Neuronal stem cell (in vitro differentiated cells): ENCODE measurements at regions not wholly inside any gene's neighbourhood (a gene's known extent, or its start where the extent isn't known, plus 50 kb on each side); places are given as distances from the start of the nearest gene placed in this dataset.

Experiments used
- DNase-seq: peaks from one replicate; pipeline ENCODE4 v3.0.0-alpha.2; 2013; ENCODE audit warnings: low spot score
- H2AFZ ChIP-seq: one replicate; pipeline ENCODE4 v1.6.1; 2013; ENCODE audit warnings: mild to moderate bottlenecking, low read length, inconsistent platforms
- H2AK5ac ChIP-seq: 2 replicates; pipeline ENCODE4 v1.6.1; 2013; ENCODE audit warnings: low read depth, mild to moderate bottlenecking, inconsistent platforms, low read length, moderate library complexity, mixed read lengths
- H2BK120ac ChIP-seq: 2 replicates; pipeline ENCODE4 v1.6.1; 2013; ENCODE audit warnings: low read depth, mild to moderate bottlenecking, inconsistent platforms, low read length, moderate library complexity, mixed read lengths
- H2BK12ac ChIP-seq: one replicate; pipeline ENCODE4 v1.6.1; 2013; ENCODE audit warnings: low read length, inconsistent platforms
- H2BK15ac ChIP-seq: 2 replicates; pipeline ENCODE4 v1.6.1; 2013; ENCODE audit warnings: mild to moderate bottlenecking, low read length, inconsistent platforms, mixed read lengths
- H2BK5ac ChIP-seq: one replicate; pipeline ENCODE4 v1.6.1; 2013; ENCODE audit warnings: inconsistent platforms, mild to moderate bottlenecking, low read length, moderate library complexity
- H3K14ac ChIP-seq: one replicate; pipeline ENCODE4 v1.6.1; 2013; ENCODE audit warnings: low read length, inconsistent platforms
- H3K18ac ChIP-seq: 2 replicates; pipeline ENCODE4 v1.6.1; 2013; ENCODE audit warnings: low read length, inconsistent platforms
- H3K23ac ChIP-seq: 2 replicates; pipeline ENCODE4 v1.6.1; 2013; ENCODE audit warnings: low read depth, mild to moderate bottlenecking, mixed read lengths, low read length, inconsistent platforms; ENCODE audit not compliant: poor library complexity
- H3K27ac ChIP-seq: replicated peaks from 3 replicates; pipeline ENCODE4 v1.5.1; 2013; ENCODE audit warnings: low read length, inconsistent platforms
- H3K27me3 ChIP-seq, 3 experiments: 2 replicates each; pipeline ENCODE4 v1.6.1; 2013; ENCODE audit warnings: low read length in 3 of 3, mild to moderate bottlenecking in 2 of 3, inconsistent platforms in 1 of 3, low read depth in 1 of 3, mixed read lengths in 1 of 3, moderate library complexity in 1 of 3; ENCODE audit not compliant: control insufficient read depth in 3 of 3, insufficient read depth in 3 of 3
- H3K36me3 ChIP-seq, 2 donors: replicated peaks in 1 of 2; 2 replicates each; pipeline ENCODE4 v1.6.1; 2013; ENCODE audit warnings: low read length in 2 of 2; ENCODE audit not compliant: control insufficient read depth in 2 of 2, insufficient read depth in 2 of 2
- H3K4ac ChIP-seq: 2 replicates; pipeline ENCODE4 v1.6.1; 2013; ENCODE audit warnings: inconsistent platforms, mild to moderate bottlenecking, low read length, moderate library complexity
- H3K4me1 ChIP-seq, 2 donors: 1 replicate in 1 of 2; 2 replicates in 1 of 2; pipeline ENCODE4 v1.6.1; 2013; ENCODE audit warnings: low read length in 2 of 2, low read depth in 1 of 2; ENCODE audit not compliant: control insufficient read depth in 2 of 2, insufficient read depth in 1 of 2
- H3K4me2 ChIP-seq: one replicate; pipeline ENCODE4 v1.6.1; 2013; ENCODE audit warnings: mild to moderate bottlenecking, low read length, inconsistent platforms; ENCODE audit not compliant: insufficient read depth, poor library complexity, severe bottlenecking
- H3K4me3 ChIP-seq, 2 donors: 2 replicates each; pipeline ENCODE4 v1.5.1; 2013; ENCODE audit warnings: low read length in 2 of 2, mild to moderate bottlenecking in 2 of 2, inconsistent platforms in 1 of 2, moderate library complexity in 1 of 2
- H3K79me1 ChIP-seq: one replicate; pipeline ENCODE4 v1.6.1; 2013; ENCODE audit warnings: low read depth, mild to moderate bottlenecking, inconsistent platforms, low read length, moderate library complexity
- H3K9ac ChIP-seq: one replicate; pipeline ENCODE4 v1.6.1; 2013; ENCODE audit warnings: mild to moderate bottlenecking, low read depth, low read length, inconsistent platforms; ENCODE audit not compliant: poor library complexity
- H3K9me3 ChIP-seq, 2 donors: replicated peaks in 1 of 2; 2 replicates each; pipeline versions ENCODE3 to v1.6.1; 2013; ENCODE audit warnings: low read length in 2 of 2, mild to moderate bottlenecking in 2 of 2, inconsistent platforms in 1 of 2, low read depth in 1 of 2, mixed read lengths in 1 of 2, moderate library complexity in 1 of 2; ENCODE audit not compliant: control insufficient read depth in 2 of 2, insufficient read depth in 1 of 2
- H4K8ac ChIP-seq: one replicate; pipeline ENCODE4 v1.6.1; 2013; ENCODE audit warnings: low read depth, mild to moderate bottlenecking, inconsistent platforms, low read length, moderate library complexity
- H4K91ac ChIP-seq: one replicate; pipeline ENCODE4 v1.6.1; 2013; ENCODE audit warnings: low read length, low read depth, mild to moderate bottlenecking, inconsistent platforms; ENCODE audit not compliant: poor library complexity
- WGBS, 2 donors: extraction: QIAGEN DNeasy Blood & Tissue Kit; methylation state at CpG; one replicate each; pipeline ENCODE4 v1.1.7; 2013; ENCODE audit warnings: missing lambda C conversion rate in 2 of 2, mixed read lengths in 1 of 2; ENCODE audit not compliant: insufficient read length in 2 of 2, insufficient replicate concordance in 1 of 2; ENCODE audit errors: extremely low coverage in 2 of 2; 5-methylcytosine and 5-hydroxymethylcytosine counted together

DNA sequence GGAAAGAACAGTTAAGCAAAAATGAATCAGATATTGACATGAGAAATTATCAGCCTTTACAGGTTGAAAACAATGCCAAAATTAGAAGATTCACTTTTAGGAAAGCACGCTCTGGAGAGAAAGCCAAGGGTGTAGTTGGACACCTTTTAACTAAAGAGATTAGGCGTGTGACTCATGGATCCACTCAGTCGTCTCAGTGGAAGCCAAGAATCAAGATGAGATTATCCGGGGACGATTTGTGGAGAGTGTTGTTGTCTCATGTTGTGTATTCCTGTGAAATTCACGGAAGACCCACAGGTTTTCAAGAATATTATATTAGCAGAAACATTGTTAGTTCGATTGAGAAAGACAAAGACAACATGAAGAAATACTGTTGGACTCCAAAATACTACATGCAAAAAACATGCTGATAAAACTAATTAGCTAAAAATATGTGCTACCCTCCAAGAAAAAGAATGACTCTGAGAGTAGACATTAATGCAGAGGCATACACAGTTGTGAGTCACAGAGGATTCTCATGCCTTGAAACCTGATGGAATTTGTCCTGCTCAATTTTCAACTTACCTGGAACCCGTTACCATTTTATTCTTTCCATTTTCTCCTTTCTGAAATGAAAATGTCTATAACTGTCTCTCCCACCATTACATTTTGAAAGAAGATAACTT, 192.1 kb upstream of the RND3 start:
- Histone ChIP-seq H3K36me3 (no peaks in the 10 kb centered on the region), H3K27me3 (no peaks in the 10 kb centered on the region), H2BK15ac (no peak overlapping the region), H4K8ac (no peak overlapping the region), H3K18ac (no peak overlapping the region), H3K4me3 (no peak overlapping the region), H3K79me1 (no peaks in the 10 kb centered on the region), H4K91ac (no peak overlapping the region), H2AFZ (no peak overlapping the region), H2BK12ac (no peak overlapping the region), H2AK5ac (no peak overlapping the region), H3K4me1 (peaks cover 0 to 15% of the 10 kb centered on the region in 2 donors), H3K4ac (no peak overlapping the region), H3K9me3 (peaks cover 3 to 4% of the 10 kb centered on the region in 2 donors), H2BK5ac (no peak overlapping the region), H2BK120ac (no peak overlapping the region), H3K4me2 (no peak overlapping the region), H3K9ac (no peak overlapping the region), H3K14ac (no peak overlapping the region), H3K27ac (no peak overlapping the region), H3K23ac (no peak overlapping the region)
- no peak for DNase-seq
- no CpG with 5 or more reads among the region's 8 CpGs for WGBS, 2 donors

DNA sequence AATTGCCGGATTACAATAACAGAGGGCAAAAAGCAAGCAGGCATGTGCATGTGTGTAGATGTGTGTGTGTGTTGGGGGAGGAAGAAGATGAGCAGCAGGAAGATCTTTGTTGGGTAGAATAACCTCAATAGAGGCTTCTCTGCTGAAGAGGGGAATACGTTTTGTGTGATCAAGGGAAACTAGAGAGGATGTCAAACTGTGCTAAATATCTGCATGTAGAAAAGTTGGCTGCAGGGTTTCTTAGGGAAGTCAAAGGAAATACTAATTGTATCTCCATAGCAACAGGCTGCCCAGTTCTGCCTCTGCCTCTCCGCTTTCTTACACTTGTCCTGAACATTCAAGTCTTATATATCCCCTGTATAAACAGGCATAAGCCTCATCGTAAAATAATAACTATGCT, 190.1 kb upstream of the RND3 start:
- H3K79me1 ChIP-seq: no peaks in the 10 kb centered on the region
- H3K27ac ChIP-seq: no peak overlapping the region
- H4K8ac ChIP-seq: no peak overlapping the region
- H2BK5ac ChIP-seq: no peak overlapping the region
- H3K9ac ChIP-seq: no peak overlapping the region
- H2AK5ac ChIP-seq: no peak overlapping the region
- H4K91ac ChIP-seq: no peak overlapping the region
- DNase-seq: no peak
- H2BK120ac ChIP-seq: no peak overlapping the region
- H3K9me3 ChIP-seq: peaks cover 3 to 4% of the 10 kb centered on the region in 2 donors
- no peak overlapping the region for H3K18ac ChIP-seq
- H3K4me3 ChIP-seq: no peak overlapping the region
- no CpG with 5 or more reads among the region's 4 CpGs for WGBS, 2 donors
- H3K4me1 ChIP-seq: peaks cover 0 to 15% of the 10 kb centered on the region in 2 donors
- no peak overlapping the region for H2BK15ac ChIP-seq
- no peak overlapping the region for H3K23ac ChIP-seq
- no peak overlapping the region for H3K4me2 ChIP-seq
- H3K14ac ChIP-seq: no peak overlapping the region
- H3K36me3 ChIP-seq: no peaks in the 10 kb centered on the region
- peak overlapping the region; percentile 32 for H2AFZ ChIP-seq
- H3K27me3 ChIP-seq: no peaks in the 10 kb centered on the region
- no peak overlapping the region for H2BK12ac ChIP-seq
- no peak overlapping the region for H3K4ac ChIP-seq

DNA sequence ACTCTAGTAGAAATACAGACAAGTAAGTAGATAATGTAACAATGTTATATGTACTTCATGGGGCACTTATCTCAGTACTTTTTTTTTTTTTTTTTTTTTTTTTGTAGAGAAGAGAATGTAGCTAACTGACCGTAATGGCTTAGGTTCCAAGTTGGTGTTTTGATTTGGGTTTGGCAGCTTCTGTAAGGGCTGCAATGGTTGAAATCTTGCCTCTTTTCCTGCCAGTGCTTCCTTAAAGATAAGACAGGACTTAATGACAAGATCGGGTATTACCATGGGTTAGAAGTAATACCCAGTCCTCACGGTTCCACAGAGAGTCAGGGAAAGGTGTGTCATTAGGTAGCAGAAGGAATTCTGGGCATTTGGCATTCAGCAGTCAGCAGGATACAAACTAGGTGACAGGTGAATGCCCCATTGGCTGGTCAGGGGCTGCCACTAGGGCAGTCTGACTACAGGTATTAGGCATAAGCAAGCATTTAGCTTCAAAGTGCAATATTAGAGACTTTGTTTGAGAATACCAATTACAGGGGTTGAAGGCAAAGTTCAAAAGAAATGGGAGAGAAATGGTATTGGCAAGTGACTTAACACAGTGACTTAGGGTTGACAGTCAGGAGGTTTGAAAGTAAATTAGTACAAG, 189.4 kb upstream of the RND3 start:
- H3K4ac ChIP-seq: no peak overlapping the region
- peaks cover 0 to 15% of the 10 kb centered on the region in 2 donors for H3K4me1 ChIP-seq
- H2BK5ac ChIP-seq: no peak overlapping the region
- H3K18ac ChIP-seq: no peak overlapping the region
- no peak overlapping the region for H3K27ac ChIP-seq
- H3K36me3 ChIP-seq: no peaks in the 10 kb centered on the region
- no CpG with 5 or more reads among the region's 3 CpGs for WGBS, 2 donors
- no peak overlapping the region for H2BK120ac ChIP-seq
- H3K4me3 ChIP-seq: no peak overlapping the region
- no peak overlapping the region for H3K4me2 ChIP-seq
- H3K23ac ChIP-seq: no peak overlapping the region
- DNase-seq: no peak
- H4K8ac ChIP-seq: no peak overlapping the region
- H2AK5ac ChIP-seq: no peak overlapping the region
- H2BK15ac ChIP-seq: no peak overlapping the region
- no peak overlapping the region for H3K9ac ChIP-seq
- H3K14ac ChIP-seq: no peak overlapping the region
- no peaks in the 10 kb centered on the region for H3K79me1 ChIP-seq
- peaks cover 3 to 4% of the 10 kb centered on the region in 2 donors for H3K9me3 ChIP-seq
- no peak overlapping the region for H4K91ac ChIP-seq
- H3K27me3 ChIP-seq: no peaks in the 10 kb centered on the region
- H2BK12ac ChIP-seq: no peak overlapping the region
- peak overlapping the region; percentile 32 for H2AFZ ChIP-seq

DNA sequence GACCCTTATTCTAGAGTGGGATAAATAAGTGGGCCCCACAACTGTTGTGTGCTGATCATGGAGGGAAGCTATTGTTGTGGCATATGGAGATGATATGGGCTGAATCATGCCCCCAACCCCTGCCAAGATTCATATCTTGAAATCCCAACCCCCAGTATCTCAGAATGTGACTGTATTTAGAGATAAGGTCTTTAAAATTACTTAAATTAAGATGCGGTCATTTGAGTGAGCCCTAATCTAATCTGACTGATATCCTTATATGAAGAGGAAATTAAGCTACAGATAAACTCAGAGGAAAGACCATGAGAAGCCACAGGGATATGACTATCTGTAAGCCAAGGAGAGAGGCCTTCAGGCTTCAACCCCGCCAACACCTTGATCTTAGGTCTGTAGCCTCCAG, 188.3 kb upstream of the RND3 start:
- Histone ChIP-seq H4K91ac (no peak overlapping the region), H3K4me1 (peaks cover 0 to 15% of the 10 kb centered on the region in 2 donors), H3K4me3 (no peak overlapping the region), H2AK5ac (no peak overlapping the region), H2BK12ac (no peak overlapping the region), H3K27me3 (no peaks in the 10 kb centered on the region), H2BK5ac (no peak overlapping the region), H2BK15ac (no peak overlapping the region), H2AFZ (peak overlapping the region; percentile 30), H3K36me3 (no peaks in the 10 kb centered on the region), H3K9ac (no peak overlapping the region), H2BK120ac (no peak overlapping the region), H3K23ac (no peak overlapping the region), H3K4me2 (no peak overlapping the region), H3K27ac (no peak overlapping the region), H4K8ac (no peak overlapping the region), H3K9me3 (no peaks in the 10 kb centered on the region), H3K14ac (no peak overlapping the region), H3K79me1 (no peaks in the 10 kb centered on the region), H3K4ac (no peak overlapping the region), H3K18ac (no peak overlapping the region)
- WGBS, 2 donors: no CpG with 5 or more reads among the region's 2 CpGs
- no peak for DNase-seq
